GM12878 (cell line): ENCODE measurements at regions not wholly inside any gene's neighbourhood (a gene's known extent, or its start where the extent isn't known, plus 50 kb on each side); places are given as distances from the start of the nearest gene placed in this dataset.

Experiments
- ATAC-seq: fragments of 200-7000 bp; cut with Tn5 transposase; 3 replicates; pipeline ENCODE4 v1.9.1; 2020; ENCODE audit warnings: mild to moderate bottlenecking, moderate library complexity
- BruUV-seq: library from RNA; stranded (reverse); fragments of 400-500 nt; replicated peaks from 2 replicates; lab custom pipeline; 2021; lab: Mats Ljungman, UMichigan
- CTCF ChIA-PET: fragments of 300-600 bp; sonication (Branson Sonifier 250); formaldehyde crosslinking; extraction: SDS; loops from one replicate; lab custom pipeline; 2021; ENCODE audit warnings: inconsistent platforms; lab: Yijun Ruan, JAX
- POLR2A ChIA-PET: fragments of 350-600 bp; formaldehyde crosslinking; extraction: SDS; loops from one replicate; lab custom pipeline; 2021; ENCODE audit warnings: inconsistent platforms; lab: Charles Lee
- RAD21 ChIA-PET: fragments of 300-600 bp; sonication (Branson Sonifier 250); formaldehyde crosslinking; loops from one replicate; lab custom pipeline; 2023; ENCODE audit warnings: antibody characterized with exemption; ENCODE audit not compliant: unreplicated experiment; lab: Charles Lee
- SMC1A ChIA-PET: fragments of 300-600 bp; sonication (Branson Sonifier 250); formaldehyde crosslinking; loops from one replicate; lab custom pipeline; 2023; ENCODE audit not compliant: unreplicated experiment, uncharacterized antibody; lab: Charles Lee
- DNase-seq: peaks from one replicate; pipeline ENCODE4 v3.0.0-alpha.2; 2011; ENCODE audit warnings: low read depth, low spot score
- FAIRE-seq: peaks from 3 replicates; lab custom pipeline; 2011; peaks lifted over from hg19 to GRCh38; lab: Jason Lieb, UNC
- H2AFZ ChIP-seq: 2 replicates; pipeline ENCODE4 v1.6.0; 2011; ENCODE audit warnings: low read depth, low read length, control low read depth; ENCODE audit not compliant: control insufficient read depth
- H3K27ac ChIP-seq: 2 replicates; pipeline ENCODE4 v1.5.1; 2011; ENCODE audit warnings: control low read depth; ENCODE audit not compliant: control insufficient read depth, insufficient read depth
- H3K27me3 ChIP-seq, 2 experiments: replicated peaks in 1 of 2; 2 replicates each; pipeline versions ENCODE4 v1.6.0 to v1.6.1; 2011; ENCODE audit warnings: low read length in 1 of 2; ENCODE audit not compliant: control insufficient read depth in 2 of 2, insufficient read depth in 2 of 2
- H3K36me3 ChIP-seq, 2 experiments: 2 replicates each; pipeline ENCODE4 v1.5.1; 2011; ENCODE audit warnings: low read length in 1 of 2; ENCODE audit not compliant: control insufficient read depth in 2 of 2, insufficient read depth in 2 of 2
- H3K4me1 ChIP-seq: 2 replicates; pipeline ENCODE4 v1.6.1; 2011; ENCODE audit warnings: mild to moderate bottlenecking, low read length, moderate library complexity, mixed read lengths; ENCODE audit not compliant: control insufficient read depth, insufficient read depth
- H3K4me2 ChIP-seq: 2 replicates; pipeline ENCODE4 v1.6.0; 2011; ENCODE audit warnings: control low read depth; ENCODE audit not compliant: control insufficient read depth, insufficient read depth
- H3K4me3 ChIP-seq: fragments of 200-600 bp; sonication (generic); 2 replicates; pipeline ENCODE4 v1.5.1; 2016
- H3K79me2 ChIP-seq: 2 replicates; pipeline ENCODE4 v1.6.0; 2011; ENCODE audit warnings: low read length; ENCODE audit not compliant: control insufficient read depth, insufficient read depth
- H3K9ac ChIP-seq: 2 replicates; pipeline ENCODE4 v1.8.0; 2011; ENCODE audit warnings: low read length, control low read depth, mixed read lengths; ENCODE audit not compliant: control insufficient read depth, insufficient read depth
- H3K9me3 ChIP-seq: replicated peaks from 3 replicates; pipeline ENCODE4 v1.5.1; 2011; ENCODE audit warnings: mild to moderate bottlenecking, low read length; ENCODE audit not compliant: control insufficient read depth, insufficient read depth
- H4K20me1 ChIP-seq: 2 replicates; pipeline ENCODE4 v1.6.0; 2011; ENCODE audit not compliant: control insufficient read depth, insufficient read depth
- ATF2 ChIP-seq: IDR thresholded peaks from 2 replicates; pipeline ENCODE4 v1.6.1; 2012; ENCODE audit warnings: low read length, inconsistent platforms
- ATF3 ChIP-seq: IDR thresholded peaks from 2 replicates; pipeline ENCODE4 v1.6.1; 2011; ENCODE audit warnings: low read depth, mild to moderate bottlenecking, low read length, moderate library complexity, borderline replicate concordance; ENCODE audit errors: extremely low read depth
- CHD4 ChIP-seq: fragments of 200-600 bp; sonication (generic); IDR thresholded peaks from 2 replicates; pipeline ENCODE4 v1.6.1; 2016; ENCODE audit warnings: mild to moderate bottlenecking
- EGR1 ChIP-seq, 2 experiments: IDR thresholded peaks; 1 replicate in 1 of 2; 2 replicates in 1 of 2; pipeline ENCODE4 v1.6.1; 2011 to 2012; ENCODE audit warnings: low read depth in 2 of 2, low read length in 2 of 2, borderline replicate concordance in 1 of 2, mild to moderate bottlenecking in 1 of 2, moderate library complexity in 1 of 2
- EZH2 ChIP-seq: IDR thresholded peaks from 2 replicates; pipeline ENCODE4 v1.6.1; 2012; ENCODE audit warnings: low read depth, mild to moderate bottlenecking, control low read depth, inconsistent platforms, low read length, borderline replicate concordance; ENCODE audit not compliant: control insufficient read depth
- HDAC6 ChIP-seq: fragments of 200-600 bp; sonication (generic); IDR thresholded peaks from one replicate; pipeline ENCODE4 v1.8.0; 2017; ENCODE audit warnings: antibody characterized with exemption; ENCODE audit not compliant: unreplicated experiment
- IKZF2 ChIP-seq, 2 experiments: fragments of 450-650 bp; IDR thresholded peaks; 2 replicates each; pipeline ENCODE4 v1.6.1; 2017; ENCODE audit warnings: mild to moderate bottlenecking in 2 of 2, moderate library complexity in 2 of 2
- MEF2A ChIP-seq: IDR thresholded peaks from 2 replicates; pipeline ENCODE4 v1.6.1; 2011; ENCODE audit warnings: low read depth, mild to moderate bottlenecking, low read length, moderate library complexity; ENCODE audit not compliant: insufficient read depth
- NBN ChIP-seq: fragments of 450-650 bp; IDR thresholded peaks from 2 replicates; pipeline ENCODE4 v1.6.1; 2016
- NR2F1 ChIP-seq: fragments of 450-650 bp; conservative IDR thresholded peaks from 2 replicates; pipeline ENCODE4 v1.6.1; 2017; ENCODE audit warnings: mild to moderate bottlenecking
- PBX3 ChIP-seq: IDR thresholded peaks from 2 replicates; pipeline ENCODE4 v1.6.1; 2011; ENCODE audit warnings: mild to moderate bottlenecking, low read depth, low read length, moderate library complexity; ENCODE audit not compliant: insufficient replicate concordance
- POLR2AphosphoS2 ChIP-seq: IDR thresholded peaks from 2 replicates; pipeline ENCODE4 v1.6.1; 2011; ENCODE audit warnings: low read depth, mild to moderate bottlenecking, low read length, improper control_type of control experiment, moderate library complexity
- RAD21 ChIP-seq: IDR thresholded peaks from 2 replicates; pipeline ENCODE4 v1.6.1; 2011; ENCODE audit warnings: mild to moderate bottlenecking, low read depth, low read length, moderate library complexity; ENCODE audit not compliant: insufficient read depth
- TARDBP ChIP-seq: IDR thresholded peaks from 2 replicates; pipeline ENCODE4 v1.6.1; 2016; ENCODE audit warnings: borderline replicate concordance
- ZNF217 ChIP-seq: fragments of 450-650 bp; IDR thresholded peaks from 2 replicates; pipeline ENCODE4 v1.6.1; 2017; ENCODE audit warnings: antibody characterized with exemption, mild to moderate bottlenecking
- ZNF687 ChIP-seq: fragments of 450-650 bp; IDR thresholded peaks from 2 replicates; pipeline ENCODE4 v1.6.1; 2017; ENCODE audit warnings: mild to moderate bottlenecking, moderate library complexity
- ZSCAN29 ChIP-seq: fragments of 450-650 bp; IDR thresholded peaks from 2 replicates; pipeline ENCODE4 v1.6.1; 2017; ENCODE audit warnings: mild to moderate bottlenecking, moderate library complexity
- WGBS: methylation state at CpG from one replicate; pipeline ENCODE4 v1.1.6; 2016; ENCODE audit warnings: low lambda C conversion rate; ENCODE audit not compliant: insufficient replicate concordance, insufficient coverage; ENCODE audit errors: missing lambda C conversion rate; 5-methylcytosine and 5-hydroxymethylcytosine counted together
- in situ Hi-C: fragments of 300-500 bp; cut with MboI; formaldehyde crosslinking; loops from 9 replicates; pipeline ENCODE4 v1.14.3; 2018; ENCODE audit warnings: mixed read lengths
- intact Hi-C: fragments of 100-400 bp; cut with micrococcal nuclease; formaldehyde crosslinking; loops from one replicate; pipeline ENCODE4 v1.14.2; 2022; ENCODE audit not compliant: unreplicated experiment

- Histone ChIP-seq H3K27ac (no peak overlapping the region), H3K79me2 (no peaks in the 10 kb centered on the region), H3K9me3 (no peaks in the 10 kb centered on the region), H3K4me2 (no peak overlapping the region), H3K36me3 (no peaks in the 10 kb centered on the region), H2AFZ (no peak overlapping the region), H4K20me1 (no peaks in the 10 kb centered on the region), H3K27me3 (no peaks in the 10 kb centered on the region; a peak in 1 of 4 replicates), H3K4me1 (no peaks in the 10 kb centered on the region), H3K4me3 (no peak overlapping the region), H3K9ac (no peak overlapping the region)
- intact Hi-C loops (no loop called here), in situ Hi-C loops (no loop called here)
- SMC1A ChIA-PET: interaction anchor here (1.0 kb wide), 1 partner anchor 9 kb away, joined by 3 read pairs; no protein-coding TSS in a partner anchor
- no peak for FAIRE-seq
- POLR2A ChIA-PET: no interaction called here
- CTCF ChIA-PET: no interaction called here
- RAD21 ChIA-PET: no interaction called here
- 46% methylated on average over 3 of the region's 3 CpGs for WGBS
- no peak for ATAC-seq
- DNase-seq: no peak
- no TSS peak for BruUV-seq
- TF ChIP-seq HDAC6 (no peak), EGR1 (IDR thresholded peaks at IDR 0.05; ENCODE audit: borderline replicate concordance in 1 of 2, low read depth in 2 of 2, low read length in 2 of 2) (no peak), PBX3 (no peak), POLR2AphosphoS2 (no peak), CHD4 (no peak), ZNF687 (no peak), ATF2 (no peak), NBN (no peak), TARDBP (no peak), ATF3 (no peak), EZH2 (no peak), IKZF2 (IDR thresholded peaks at IDR 0.05) (no peak), ZNF217 (no peak), NR2F1 (no peak), MEF2A (no peak), ZSCAN29 (no peak), RAD21 (no peak)
Measured at GRCh38 chr18:44513233-44513632, 167.5 kb upstream of the SETBP1 start.
